ENCODE measurements at regions not wholly inside any gene's neighbourhood (a gene's known extent, or its start where the extent isn't known, plus 50 kb on each side); places are given as distances from the start of the nearest gene placed in this dataset.

- no peak for TF ChIP-seq NBN (IDR thresholded peaks at IDR 0.05)
- no peak for TF ChIP-seq JUND (IDR thresholded peaks at IDR 0.05; ENCODE audit: low read depth, low read length)
- no peak for TF ChIP-seq CTCF (IDR thresholded peaks at IDR 0.05 in 2 of 3, conservative IDR thresholded peaks at IDR 0.05 in 1 of 3; ENCODE audit: control insufficient read depth in 2 of 3, extremely low read depth in 1 of 3, insufficient read depth in 1 of 3, low read depth in 3 of 3, low read length in 3 of 3)
- TF ChIP-seq ZBED1 (IDR thresholded peaks at IDR 0.05; ENCODE audit: borderline replicate concordance), result no peak
- no peak for TF ChIP-seq EP300 (IDR thresholded peaks at IDR 0.05; ENCODE audit: borderline replicate concordance in 1 of 2, control insufficient read depth in 1 of 2, low read depth in 2 of 2, low read length in 2 of 2)
- no peak for TF ChIP-seq SRF (IDR thresholded peaks at IDR 0.05; ENCODE audit: low read depth in 2 of 2, low read length in 2 of 2)
- TF ChIP-seq POLR2AphosphoS5 (IDR thresholded peaks at IDR 0.05; ENCODE audit: low read length), result no peak
- TF ChIP-seq EZH2 (IDR thresholded peaks at IDR 0.05; ENCODE audit: borderline replicate concordance, control insufficient read depth, low read depth, low read length), result no peak
- TF ChIP-seq RAD21 (IDR thresholded peaks at IDR 0.05; ENCODE audit: insufficient read depth, low read depth, low read length), result no peak
Observed at GRCh38 chr3:102161384-102162006, 273.3 kb upstream of the ZPLD1 start.
